Cerebellar cortex (tissue), 1 donor: ENCODE measurements at regions not wholly inside any gene's neighbourhood (a gene's known extent, or its start where the extent isn't known, plus 50 kb on each side); places are given as distances from the start of the nearest gene placed in this dataset.

Experiments used
- DNase-seq: peaks from one replicate; pipeline ENCODE4 v3.0.0-alpha.2; 2015; ENCODE audit warnings: low spot score

DNA sequence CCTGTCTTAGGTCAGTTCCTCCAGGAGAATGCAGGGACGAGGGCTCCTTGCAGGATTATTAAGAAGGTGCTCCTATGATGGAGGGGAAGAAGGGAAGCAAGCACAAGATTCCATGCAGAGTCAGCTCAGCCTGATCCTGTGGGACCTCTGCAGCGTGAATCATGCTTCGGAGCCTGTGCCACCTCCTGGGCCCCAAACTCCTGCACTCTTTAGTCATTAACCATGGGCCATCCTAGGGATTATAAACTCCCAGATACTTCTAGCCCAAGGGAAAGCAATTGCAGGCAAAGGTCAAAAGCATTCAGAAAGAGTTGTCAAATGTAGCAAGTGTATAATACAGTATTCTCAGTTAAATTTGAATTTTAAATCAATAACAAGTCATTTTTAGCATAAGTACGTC is 208.7 kb upstream of the PMEPA1 start:
- no peak for DNase-seq

DNA sequence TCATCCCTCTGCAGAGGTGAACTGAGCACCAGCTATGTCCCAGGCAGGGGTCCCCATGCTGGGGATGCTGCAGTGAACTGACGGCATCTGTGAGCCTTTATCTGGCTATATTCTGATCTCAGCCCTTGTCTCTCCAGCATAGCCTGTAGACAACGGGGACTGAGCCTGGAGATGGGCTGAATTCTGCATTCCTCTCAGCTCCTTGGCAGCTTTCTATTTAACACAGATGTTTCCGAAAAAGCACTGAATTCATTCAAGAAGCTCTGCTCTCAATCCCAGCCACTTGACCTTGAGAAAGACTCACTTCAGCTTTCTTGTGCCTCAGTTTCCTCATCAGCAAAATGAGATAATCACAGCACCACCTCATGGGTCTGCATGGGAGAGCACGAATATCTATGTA is 204.4 kb upstream of the PMEPA1 start:
- DNase-seq = no peak

- DNase-seq = no peak
Observed at GRCh38 chr20:57913156-57913930, 203.5 kb upstream of the PMEPA1 start.

GRCh38 chr20:57912227-57912582 is 202.4 kb upstream of the PMEPA1 start:
- no peak for DNase-seq

DNA sequence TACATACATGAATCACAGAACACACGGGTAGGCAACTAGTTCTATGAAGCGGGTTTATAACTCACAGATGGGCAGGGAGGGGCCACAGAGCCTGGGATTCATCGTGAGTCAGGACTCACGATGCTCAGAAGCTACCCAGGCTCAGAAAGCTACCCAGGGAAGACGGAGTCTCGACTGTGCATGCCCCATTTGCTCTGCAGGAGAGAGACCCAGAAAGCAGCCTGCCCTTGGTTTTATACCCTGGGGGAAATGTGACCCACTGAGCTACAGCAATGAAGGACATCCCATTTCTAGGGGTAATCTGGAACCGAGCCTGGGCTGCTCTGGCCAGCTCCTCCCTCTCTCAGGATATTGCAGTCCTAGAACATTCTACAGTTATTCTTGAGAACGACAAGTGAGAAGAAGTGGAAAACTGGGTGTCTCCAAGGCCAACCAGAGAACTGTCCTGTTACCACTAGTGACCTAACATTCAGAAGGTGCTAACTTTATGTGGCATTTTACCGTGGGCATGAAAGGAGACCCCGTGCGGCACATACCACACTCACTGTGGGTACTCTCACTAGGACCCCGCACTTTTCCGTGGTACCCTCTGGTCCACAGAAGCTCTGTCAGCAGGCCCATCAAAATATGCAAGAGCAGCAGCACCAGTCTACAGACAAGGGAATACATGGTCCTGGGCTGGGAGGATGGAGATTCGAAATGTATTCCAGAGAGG is 201.9 kb upstream of the PMEPA1 start:
- DNase-seq = no peak

DNA sequence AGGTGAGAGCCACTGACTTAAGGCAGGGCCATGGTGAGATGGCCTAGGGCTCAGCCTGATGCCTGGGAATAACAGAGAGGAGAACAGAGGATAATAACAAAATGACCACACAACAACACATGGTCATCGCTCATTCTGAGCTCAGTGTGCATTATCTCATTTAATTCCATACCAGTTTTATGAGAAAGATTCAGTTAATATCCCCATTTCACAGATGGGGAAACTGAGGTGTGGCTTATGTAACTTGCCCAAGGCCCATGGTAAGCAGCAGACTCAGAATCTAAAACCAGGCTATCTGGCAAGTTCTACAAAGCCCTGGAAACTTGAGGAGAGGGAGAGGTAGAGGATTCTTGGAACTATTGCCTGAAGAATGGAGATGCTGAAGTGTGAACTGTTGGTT is 200.9 kb upstream of the PMEPA1 start:
- DNase-seq = no peak

GRCh38 chr20:57909763-57910331 is 200.0 kb upstream of the PMEPA1 start:
- no peak for DNase-seq

DNA sequence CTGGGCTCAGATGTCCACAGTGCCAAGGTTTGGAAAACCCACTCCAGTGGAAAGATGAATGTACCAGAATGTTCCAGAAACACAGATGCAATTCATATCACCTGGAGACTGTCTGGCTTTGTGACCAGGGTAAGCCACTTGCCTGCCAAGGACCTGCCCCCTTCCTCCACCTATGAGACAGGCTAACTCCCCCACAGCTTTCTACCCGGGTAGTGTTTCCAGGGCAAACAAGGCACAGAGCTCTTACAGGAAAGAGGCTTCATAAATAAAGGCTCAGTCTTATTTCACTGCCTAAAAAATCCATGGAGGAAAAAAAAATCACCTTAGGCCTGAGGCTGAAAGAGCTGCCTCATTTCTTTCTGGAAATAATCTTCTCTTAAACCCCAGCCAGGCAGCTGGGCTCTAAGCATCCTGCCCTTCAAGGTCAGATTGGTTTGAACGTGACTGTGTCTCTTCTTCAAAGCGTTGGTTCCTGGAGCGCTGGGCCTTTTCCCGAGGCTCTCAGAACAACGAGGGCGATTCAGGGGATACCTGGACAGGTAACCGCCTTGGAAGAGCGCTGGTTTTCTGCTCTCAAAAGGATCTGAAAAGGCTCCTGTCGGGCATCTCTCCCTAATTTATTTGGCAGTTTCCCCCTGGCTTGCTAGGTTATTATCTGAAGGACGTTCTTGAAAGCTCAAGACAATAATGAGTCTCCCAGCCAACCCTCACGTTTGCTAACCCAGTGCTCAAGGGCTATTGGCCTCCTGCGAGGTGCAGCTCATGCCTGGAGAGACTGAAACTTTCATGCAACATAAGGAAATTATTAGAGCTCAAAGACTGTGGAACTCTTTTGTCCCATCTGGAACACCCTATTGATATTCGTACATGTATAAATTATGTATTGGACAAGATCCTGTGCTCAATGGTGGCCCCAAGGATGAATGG is 199.2 kb upstream of the PMEPA1 start:
- DNase-seq = no peak

DNA sequence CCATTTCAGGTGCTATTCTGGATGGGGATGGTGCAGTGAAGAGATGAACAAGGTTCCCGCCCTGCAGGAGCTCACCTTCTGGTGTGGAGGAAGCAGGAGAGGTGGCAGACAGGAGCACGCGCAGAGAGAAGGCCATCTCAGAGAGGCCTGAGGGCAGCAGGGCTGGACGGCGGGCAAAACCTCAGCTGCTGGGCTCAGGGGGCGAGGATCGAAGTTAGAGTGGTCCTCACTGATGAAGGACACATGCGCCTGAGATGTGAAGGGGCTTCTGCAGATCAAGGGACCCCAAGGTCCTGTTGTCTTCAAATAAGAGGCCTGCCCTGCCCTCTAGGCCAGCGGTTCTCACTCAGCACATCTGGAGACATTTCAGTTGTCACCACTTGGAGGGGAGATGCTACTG is 198.4 kb upstream of the PMEPA1 start:
- DNase-seq = no peak

DNA sequence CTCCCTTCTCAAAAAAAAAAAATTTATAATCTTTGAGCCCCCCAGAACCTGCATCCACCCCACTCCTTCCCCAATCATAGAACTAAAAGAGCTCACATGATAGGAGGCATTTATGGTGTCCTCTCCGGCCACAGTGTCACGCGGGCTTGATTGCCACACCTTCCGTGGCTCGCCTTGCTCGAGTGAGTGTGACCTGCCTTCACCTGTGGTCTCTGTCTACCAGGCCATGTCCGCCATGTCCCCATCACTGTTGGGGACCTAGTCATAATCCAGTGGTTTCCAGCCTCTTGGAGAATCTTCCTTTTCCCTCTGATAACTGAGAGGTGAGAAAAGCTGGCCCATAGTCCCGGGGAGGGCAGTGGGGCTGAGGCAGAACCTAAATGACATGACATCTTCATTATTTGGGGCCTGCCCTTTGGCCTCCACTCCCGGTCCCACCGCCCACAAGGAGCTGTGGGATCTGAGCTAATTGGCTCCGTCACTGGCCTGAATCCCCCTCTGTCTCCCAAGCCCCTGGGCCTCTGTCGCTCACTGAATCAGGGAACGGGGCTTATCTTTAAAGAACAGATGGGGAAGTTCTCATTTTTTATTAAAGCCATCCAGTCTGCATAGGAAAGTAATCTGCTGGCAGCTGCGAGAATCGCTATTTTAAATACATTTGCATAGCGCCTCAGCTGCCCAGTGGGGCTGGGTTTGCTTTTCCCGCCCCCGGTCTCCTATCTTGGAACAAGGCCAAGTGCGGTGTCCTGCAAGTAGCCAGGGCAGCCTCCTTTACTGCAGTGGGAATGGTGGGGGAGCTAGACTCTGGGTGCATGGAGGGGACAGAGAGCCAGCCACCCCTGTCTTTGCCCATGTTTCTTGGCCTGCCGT is 197.6 kb upstream of the PMEPA1 start:
- DNase-seq = no peak

- no peak for DNase-seq
Observed at GRCh38 chr20:57905448-57905847, 195.6 kb upstream of the PMEPA1 start.

DNA sequence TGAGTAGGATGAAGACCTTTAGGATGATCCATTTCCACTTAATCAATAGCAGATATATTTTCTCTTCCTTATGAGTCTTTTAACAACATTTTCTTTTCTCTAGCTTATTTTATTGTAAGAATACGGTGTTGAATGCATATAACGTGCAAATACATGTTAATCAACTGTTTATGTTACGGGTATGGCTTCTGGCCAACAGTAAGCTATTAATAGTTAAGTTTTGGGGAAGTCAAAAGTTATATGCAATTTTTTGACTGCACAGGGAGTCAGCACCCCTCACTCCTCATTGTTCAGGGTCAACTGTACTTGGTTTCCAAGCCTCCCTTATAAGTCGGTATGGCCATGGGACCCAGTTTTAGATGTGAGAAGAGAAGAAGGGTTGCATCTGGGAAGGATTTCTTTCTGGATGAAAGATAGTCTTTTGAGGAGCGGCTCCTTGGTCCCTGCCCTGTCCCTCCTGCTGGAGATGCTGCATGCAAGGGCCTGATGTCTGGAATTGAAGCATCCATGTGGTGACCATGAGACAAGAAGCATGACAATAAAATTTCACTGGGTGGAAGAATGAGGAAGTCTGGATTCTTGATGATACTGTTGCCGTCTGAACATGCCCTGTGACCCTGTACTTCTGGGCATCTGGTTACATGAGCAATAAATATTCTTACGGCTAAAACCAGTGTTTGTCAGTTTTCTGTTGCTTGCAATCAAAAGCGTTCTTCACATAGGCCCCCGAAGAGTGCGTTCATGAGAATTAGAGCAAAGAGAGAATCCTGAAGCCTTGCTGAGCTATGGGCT is 194.7 kb upstream of the PMEPA1 start:
- DNase-seq = no peak

DNA sequence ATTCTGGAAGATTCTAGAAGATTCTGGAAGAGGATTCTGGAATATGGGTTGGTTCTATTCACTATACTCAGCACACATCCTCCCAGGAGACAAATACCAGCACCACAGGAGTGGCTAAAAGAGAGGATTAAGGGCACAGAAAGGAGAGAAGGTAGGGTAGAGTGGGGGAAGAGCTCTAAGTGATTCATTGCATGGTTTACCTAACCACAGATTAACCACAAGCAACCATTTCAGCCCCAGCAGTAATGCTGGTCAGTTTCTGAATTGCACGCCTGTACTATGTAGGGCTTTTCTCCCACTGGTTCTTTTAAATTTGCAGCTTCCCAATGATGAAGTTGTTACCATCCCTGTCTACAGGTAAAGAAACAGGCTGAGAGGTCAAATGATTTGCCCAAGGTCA is 192.7 kb upstream of the PMEPA1 start:
- no peak for DNase-seq

- no peak for DNase-seq
Observed at GRCh38 chr20:57901526-57901925, 191.7 kb upstream of the PMEPA1 start.

GRCh38 chr20:57900226-57900905 is 190.6 kb upstream of the PMEPA1 start:
- no peak for DNase-seq

GRCh38 chr20:57899554-57899953 is 189.7 kb upstream of the PMEPA1 start:
- DNase-seq = no peak

DNA sequence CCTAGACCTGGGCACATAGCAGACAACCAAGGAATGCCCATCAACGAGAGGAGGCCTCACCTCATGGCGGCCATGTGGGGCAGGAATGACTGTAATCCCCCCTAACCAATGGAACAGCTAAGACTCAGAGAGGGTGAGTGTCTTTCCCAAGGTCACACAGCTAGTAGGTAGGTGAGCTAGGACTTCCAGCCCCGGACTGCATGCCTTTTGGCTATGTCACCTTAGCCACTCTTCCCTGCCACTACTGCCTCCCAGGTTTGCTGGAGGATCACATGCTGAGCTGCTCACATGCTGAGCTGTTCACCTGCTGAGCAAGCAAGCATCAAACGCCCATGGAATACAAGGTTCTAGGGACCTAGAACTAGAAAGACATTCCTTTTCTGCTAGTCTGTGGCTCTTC is 188.5 kb upstream of the PMEPA1 start:
- DNase-seq = no peak

DNA sequence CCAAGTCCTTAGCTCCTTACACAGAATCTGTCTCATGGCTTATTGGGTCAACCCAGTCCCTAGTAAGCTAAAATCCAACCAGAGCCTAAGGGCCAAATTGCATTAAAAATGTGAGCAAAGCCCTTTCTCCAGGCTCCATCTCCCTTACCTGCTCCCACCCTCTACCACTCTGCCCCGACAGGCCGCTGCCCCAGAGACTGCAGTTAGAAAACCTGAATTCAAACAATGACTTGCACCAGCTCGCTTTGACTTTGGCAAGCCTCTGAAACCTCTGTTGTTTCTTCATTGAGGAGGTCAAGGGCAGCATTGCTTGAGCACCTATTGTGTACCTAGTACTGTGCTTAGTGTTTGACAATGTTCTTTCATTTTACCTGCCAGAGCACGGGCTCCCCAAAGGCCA is 188.1 kb upstream of the PMEPA1 start:
- DNase-seq = no peak

GRCh38 chr20:57897156-57897874 is 187.5 kb upstream of the PMEPA1 start:
- DNase-seq = no peak
